OCI-LY7 (cell line): ENCODE measurements at regions not wholly inside any gene's neighbourhood (a gene's known extent, or its start where the extent isn't known, plus 50 kb on each side); places are given as distances from the start of the nearest gene placed in this dataset.

ENCODE experiments used
- EZH2phosphoT487 ChIP-seq: fragments of 200-600 bp; sonication (generic); IDR thresholded peaks from 2 replicates; pipeline ENCODE4 v1.6.1; 2018; ENCODE audit warnings: low read depth, borderline replicate concordance, mild to moderate bottlenecking, mixed run types, antibody characterized with exemption, low read length, moderate library complexity, mixed read lengths
- TF ChIP-seq, protein P1 (sequence below): fragments of 200-600 bp; sonication (generic); conservative IDR thresholded peaks from 2 replicates; pipeline ENCODE4 v1.5.1; 2014; ENCODE audit warnings: mild to moderate bottlenecking, antibody characterized with exemption, low read length, moderate library complexity, mixed read lengths

DNA sequence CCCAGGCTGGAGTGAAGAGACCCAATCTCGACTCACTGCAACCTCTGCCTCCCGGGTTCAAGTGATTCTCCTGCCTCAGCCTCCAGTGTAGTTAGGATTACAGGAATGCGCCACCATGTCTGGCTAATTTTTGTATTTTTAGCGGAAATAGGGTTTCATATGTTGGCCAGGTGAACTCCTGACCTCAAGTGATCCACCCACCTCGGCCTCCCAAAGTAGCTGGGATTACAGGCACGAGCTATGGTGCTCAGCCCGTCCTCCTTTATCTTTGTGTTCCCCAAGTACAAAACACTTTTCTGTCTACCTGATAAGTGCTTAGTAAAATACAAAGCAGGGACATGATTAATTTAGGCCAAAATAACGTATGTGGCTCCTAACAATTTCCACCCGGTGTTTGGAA is 91.2 kb upstream of the STK17B start:
- TF ChIP-seq, protein P1, sequence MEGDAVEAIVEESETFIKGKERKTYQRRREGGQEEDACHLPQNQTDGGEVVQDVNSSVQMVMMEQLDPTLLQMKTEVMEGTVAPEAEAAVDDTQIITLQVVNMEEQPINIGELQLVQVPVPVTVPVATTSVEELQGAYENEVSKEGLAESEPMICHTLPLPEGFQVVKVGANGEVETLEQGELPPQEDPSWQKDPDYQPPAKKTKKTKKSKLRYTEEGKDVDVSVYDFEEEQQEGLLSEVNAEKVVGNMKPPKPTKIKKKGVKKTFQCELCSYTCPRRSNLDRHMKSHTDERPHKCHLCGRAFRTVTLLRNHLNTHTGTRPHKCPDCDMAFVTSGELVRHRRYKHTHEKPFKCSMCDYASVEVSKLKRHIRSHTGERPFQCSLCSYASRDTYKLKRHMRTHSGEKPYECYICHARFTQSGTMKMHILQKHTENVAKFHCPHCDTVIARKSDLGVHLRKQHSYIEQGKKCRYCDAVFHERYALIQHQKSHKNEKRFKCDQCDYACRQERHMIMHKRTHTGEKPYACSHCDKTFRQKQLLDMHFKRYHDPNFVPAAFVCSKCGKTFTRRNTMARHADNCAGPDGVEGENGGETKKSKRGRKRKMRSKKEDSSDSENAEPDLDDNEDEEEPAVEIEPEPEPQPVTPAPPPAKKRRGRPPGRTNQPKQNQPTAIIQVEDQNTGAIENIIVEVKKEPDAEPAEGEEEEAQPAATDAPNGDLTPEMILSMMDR, result no peak
- TF ChIP-seq EZH2phosphoT487, result no peak
